ENCODE measurements at regions not wholly inside any gene's neighbourhood (a gene's known extent, or its start where the extent isn't known, plus 50 kb on each side); places are given as distances from the start of the nearest gene placed in this dataset.

DNA sequence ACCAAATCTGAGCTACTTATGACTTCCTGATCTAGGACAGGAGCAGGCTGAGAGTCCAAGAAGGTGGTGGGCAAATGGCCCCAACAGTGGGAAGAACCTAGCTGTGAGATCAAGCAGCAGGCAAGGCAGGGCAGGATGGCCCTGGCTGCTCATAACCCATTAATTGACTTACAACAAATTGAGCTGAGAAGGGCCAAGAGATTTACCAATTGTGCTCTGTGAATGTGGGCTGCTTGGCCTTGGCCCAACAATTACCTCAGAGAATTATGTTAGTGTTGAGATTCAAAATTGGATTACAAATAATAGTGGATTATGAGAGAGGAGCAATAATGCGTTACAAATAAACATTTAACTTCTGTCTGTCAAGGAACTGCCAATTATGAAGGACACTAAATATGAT lies 956.5 kb downstream of the KCNMA1 start:
- TF ChIP-seq, protein P1, sequence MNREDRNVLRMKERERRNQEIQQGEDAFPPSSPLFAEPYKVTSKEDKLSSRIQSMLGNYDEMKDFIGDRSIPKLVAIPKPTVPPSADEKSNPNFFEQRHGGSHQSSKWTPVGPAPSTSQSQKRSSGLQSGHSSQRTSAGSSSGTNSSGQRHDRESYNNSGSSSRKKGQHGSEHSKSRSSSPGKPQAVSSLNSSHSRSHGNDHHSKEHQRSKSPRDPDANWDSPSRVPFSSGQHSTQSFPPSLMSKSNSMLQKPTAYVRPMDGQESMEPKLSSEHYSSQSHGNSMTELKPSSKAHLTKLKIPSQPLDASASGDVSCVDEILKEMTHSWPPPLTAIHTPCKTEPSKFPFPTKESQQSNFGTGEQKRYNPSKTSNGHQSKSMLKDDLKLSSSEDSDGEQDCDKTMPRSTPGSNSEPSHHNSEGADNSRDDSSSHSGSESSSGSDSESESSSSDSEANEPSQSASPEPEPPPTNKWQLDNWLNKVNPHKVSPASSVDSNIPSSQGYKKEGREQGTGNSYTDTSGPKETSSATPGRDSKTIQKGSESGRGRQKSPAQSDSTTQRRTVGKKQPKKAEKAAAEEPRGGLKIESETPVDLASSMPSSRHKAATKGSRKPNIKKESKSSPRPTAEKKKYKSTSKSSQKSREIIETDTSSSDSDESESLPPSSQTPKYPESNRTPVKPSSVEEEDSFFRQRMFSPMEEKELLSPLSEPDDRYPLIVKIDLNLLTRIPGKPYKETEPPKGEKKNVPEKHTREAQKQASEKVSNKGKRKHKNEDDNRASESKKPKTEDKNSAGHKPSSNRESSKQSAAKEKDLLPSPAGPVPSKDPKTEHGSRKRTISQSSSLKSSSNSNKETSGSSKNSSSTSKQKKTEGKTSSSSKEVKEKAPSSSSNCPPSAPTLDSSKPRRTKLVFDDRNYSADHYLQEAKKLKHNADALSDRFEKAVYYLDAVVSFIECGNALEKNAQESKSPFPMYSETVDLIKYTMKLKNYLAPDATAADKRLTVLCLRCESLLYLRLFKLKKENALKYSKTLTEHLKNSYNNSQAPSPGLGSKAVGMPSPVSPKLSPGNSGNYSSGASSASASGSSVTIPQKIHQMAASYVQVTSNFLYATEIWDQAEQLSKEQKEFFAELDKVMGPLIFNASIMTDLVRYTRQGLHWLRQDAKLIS (CRISPR knock-in tag; IDR thresholded peaks at IDR 0.05; ENCODE audit: borderline replicate concordance): no peak
- TF ChIP-seq, protein P2, sequence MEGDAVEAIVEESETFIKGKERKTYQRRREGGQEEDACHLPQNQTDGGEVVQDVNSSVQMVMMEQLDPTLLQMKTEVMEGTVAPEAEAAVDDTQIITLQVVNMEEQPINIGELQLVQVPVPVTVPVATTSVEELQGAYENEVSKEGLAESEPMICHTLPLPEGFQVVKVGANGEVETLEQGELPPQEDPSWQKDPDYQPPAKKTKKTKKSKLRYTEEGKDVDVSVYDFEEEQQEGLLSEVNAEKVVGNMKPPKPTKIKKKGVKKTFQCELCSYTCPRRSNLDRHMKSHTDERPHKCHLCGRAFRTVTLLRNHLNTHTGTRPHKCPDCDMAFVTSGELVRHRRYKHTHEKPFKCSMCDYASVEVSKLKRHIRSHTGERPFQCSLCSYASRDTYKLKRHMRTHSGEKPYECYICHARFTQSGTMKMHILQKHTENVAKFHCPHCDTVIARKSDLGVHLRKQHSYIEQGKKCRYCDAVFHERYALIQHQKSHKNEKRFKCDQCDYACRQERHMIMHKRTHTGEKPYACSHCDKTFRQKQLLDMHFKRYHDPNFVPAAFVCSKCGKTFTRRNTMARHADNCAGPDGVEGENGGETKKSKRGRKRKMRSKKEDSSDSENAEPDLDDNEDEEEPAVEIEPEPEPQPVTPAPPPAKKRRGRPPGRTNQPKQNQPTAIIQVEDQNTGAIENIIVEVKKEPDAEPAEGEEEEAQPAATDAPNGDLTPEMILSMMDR (IDR thresholded peaks at IDR 0.05): no peak
- TF ChIP-seq ZNF263 (CRISPR knock-in tag; IDR thresholded peaks at IDR 0.05; ENCODE audit: low read depth) (no peak), TP53 (CRISPR knock-in tag; IDR thresholded peaks at IDR 0.05) (no peak), GABPB1 (CRISPR knock-in tag; IDR thresholded peaks at IDR 0.05) (no peak), NR2C2 (CRISPR knock-in tag; IDR thresholded peaks at IDR 0.05) (no peak), ZBTB21 (CRISPR knock-in tag; IDR thresholded peaks at IDR 0.05; ENCODE audit: borderline replicate concordance) (no peak), NR3C1 (CRISPR knock-in tag; conservative IDR thresholded peaks at IDR 0.05; ENCODE audit: low read depth) (no peak)
- TF ChIP-seq, protein P3, sequence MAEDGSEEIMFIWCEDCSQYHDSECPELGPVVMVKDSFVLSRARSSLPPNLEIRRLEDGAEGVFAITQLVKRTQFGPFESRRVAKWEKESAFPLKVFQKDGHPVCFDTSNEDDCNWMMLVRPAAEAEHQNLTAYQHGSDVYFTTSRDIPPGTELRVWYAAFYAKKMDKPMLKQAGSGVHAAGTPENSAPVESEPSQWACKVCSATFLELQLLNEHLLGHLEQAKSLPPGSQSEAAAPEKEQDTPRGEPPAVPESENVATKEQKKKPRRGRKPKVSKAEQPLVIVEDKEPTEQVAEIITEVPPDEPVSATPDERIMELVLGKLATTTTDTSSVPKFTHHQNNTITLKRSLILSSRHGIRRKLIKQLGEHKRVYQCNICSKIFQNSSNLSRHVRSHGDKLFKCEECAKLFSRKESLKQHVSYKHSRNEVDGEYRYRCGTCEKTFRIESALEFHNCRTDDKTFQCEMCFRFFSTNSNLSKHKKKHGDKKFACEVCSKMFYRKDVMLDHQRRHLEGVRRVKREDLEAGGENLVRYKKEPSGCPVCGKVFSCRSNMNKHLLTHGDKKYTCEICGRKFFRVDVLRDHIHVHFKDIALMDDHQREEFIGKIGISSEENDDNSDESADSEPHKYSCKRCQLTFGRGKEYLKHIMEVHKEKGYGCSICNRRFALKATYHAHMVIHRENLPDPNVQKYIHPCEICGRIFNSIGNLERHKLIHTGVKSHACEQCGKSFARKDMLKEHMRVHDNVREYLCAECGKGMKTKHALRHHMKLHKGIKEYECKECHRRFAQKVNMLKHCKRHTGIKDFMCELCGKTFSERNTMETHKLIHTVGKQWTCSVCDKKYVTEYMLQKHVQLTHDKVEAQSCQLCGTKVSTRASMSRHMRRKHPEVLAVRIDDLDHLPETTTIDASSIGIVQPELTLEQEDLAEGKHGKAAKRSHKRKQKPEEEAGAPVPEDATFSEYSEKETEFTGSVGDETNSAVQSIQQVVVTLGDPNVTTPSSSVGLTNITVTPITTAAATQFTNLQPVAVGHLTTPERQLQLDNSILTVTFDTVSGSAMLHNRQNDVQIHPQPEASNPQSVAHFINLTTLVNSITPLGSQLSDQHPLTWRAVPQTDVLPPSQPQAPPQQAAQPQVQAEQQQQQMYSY (CRISPR knock-in tag; IDR thresholded peaks at IDR 0.05): no peak
- TF ChIP-seq, protein P4, sequence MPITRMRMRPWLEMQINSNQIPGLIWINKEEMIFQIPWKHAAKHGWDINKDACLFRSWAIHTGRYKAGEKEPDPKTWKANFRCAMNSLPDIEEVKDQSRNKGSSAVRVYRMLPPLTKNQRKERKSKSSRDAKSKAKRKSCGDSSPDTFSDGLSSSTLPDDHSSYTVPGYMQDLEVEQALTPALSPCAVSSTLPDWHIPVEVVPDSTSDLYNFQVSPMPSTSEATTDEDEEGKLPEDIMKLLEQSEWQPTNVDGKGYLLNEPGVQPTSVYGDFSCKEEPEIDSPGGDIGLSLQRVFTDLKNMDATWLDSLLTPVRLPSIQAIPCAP (CRISPR knock-in tag; IDR thresholded peaks at IDR 0.05): no peak
- TF ChIP-seq, protein P5, sequence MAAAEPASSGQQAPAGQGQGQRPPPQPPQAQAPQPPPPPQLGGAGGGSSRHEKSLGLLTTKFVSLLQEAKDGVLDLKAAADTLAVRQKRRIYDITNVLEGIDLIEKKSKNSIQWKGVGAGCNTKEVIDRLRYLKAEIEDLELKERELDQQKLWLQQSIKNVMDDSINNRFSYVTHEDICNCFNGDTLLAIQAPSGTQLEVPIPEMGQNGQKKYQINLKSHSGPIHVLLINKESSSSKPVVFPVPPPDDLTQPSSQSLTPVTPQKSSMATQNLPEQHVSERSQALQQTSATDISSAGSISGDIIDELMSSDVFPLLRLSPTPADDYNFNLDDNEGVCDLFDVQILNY (CRISPR knock-in tag; IDR thresholded peaks at IDR 0.05): no peak
- TF ChIP-seq, protein P6, sequence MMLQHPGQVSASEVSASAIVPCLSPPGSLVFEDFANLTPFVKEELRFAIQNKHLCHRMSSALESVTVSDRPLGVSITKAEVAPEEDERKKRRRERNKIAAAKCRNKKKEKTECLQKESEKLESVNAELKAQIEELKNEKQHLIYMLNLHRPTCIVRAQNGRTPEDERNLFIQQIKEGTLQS (CRISPR knock-in tag; conservative IDR thresholded peaks at IDR 0.05): no peak
- TF ChIP-seq, protein P7, sequence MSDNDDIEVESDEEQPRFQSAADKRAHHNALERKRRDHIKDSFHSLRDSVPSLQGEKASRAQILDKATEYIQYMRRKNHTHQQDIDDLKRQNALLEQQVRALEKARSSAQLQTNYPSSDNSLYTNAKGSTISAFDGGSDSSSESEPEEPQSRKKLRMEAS (CRISPR knock-in tag; IDR thresholded peaks at IDR 0.05): no peak
- TF ChIP-seq, protein P8, sequence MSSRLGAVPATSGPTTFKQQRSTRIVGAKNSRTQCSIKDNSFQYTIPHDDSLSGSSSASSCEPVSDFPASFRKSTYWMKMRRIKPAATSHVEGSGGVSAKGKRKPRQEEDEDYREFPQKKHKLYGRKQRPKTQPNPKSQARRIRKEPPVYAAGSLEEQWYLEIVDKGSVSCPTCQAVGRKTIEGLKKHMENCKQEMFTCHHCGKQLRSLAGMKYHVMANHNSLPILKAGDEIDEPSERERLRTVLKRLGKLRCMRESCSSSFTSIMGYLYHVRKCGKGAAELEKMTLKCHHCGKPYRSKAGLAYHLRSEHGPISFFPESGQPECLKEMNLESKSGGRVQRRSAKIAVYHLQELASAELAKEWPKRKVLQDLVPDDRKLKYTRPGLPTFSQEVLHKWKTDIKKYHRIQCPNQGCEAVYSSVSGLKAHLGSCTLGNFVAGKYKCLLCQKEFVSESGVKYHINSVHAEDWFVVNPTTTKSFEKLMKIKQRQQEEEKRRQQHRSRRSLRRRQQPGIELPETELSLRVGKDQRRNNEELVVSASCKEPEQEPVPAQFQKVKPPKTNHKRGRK (CRISPR knock-in tag; IDR thresholded peaks at IDR 0.05; ENCODE audit: borderline replicate concordance): no peak

Data from WTC11 (cell line).